GM12874 (cell line): ENCODE measurements at regions not wholly inside any gene's neighbourhood (a gene's known extent, or its start where the extent isn't known, plus 50 kb on each side); places are given as distances from the start of the nearest gene placed in this dataset.

ENCODE experiments used
- TF ChIP-seq, protein P1 (sequence below): IDR thresholded peaks from 2 replicates; pipeline ENCODE4 v1.5.1; 2011; ENCODE audit warnings: low read depth, mild to moderate bottlenecking, control low read depth, low read length, moderate library complexity; ENCODE audit not compliant: insufficient read depth

DNA sequence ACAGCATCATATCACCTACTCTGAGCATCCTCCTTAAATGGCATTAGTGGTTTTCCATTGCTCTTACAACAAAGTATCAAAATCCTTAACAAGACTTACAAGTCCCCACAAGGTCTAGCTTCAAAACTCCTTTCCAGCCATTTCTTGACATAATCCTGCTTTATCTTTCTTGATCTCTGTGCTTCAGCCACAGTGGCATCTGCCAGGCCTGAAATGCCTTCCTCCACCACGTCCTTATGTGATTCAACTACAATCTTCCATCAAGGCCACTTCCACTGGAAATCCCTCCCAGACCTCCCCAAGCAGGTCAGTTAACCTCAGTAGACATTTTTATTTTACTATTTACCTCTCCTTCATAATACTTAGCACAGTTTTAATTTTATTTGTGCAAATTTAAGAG lies 83.8 kb upstream of the CCDC150 start:
- TF ChIP-seq, protein P1, sequence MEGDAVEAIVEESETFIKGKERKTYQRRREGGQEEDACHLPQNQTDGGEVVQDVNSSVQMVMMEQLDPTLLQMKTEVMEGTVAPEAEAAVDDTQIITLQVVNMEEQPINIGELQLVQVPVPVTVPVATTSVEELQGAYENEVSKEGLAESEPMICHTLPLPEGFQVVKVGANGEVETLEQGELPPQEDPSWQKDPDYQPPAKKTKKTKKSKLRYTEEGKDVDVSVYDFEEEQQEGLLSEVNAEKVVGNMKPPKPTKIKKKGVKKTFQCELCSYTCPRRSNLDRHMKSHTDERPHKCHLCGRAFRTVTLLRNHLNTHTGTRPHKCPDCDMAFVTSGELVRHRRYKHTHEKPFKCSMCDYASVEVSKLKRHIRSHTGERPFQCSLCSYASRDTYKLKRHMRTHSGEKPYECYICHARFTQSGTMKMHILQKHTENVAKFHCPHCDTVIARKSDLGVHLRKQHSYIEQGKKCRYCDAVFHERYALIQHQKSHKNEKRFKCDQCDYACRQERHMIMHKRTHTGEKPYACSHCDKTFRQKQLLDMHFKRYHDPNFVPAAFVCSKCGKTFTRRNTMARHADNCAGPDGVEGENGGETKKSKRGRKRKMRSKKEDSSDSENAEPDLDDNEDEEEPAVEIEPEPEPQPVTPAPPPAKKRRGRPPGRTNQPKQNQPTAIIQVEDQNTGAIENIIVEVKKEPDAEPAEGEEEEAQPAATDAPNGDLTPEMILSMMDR: no peak

DNA sequence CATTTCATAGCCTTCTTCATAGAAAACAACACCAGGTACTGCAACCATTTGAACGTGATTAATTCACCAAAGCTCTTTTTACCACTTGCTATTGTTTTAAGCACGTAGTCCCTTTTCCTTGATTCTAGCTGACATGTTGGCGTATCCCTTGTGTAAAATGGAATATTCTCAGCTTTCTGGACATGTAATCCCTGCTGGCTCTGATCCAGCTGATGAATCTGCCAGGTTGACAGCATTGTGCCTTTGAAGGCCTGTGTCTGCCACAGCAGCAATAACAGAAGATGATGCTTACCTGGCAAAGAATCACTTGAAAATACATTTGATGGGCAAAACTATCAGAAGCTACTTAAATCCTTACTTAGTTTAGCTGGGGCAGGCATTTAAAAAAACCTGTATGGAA lies 81.0 kb upstream of the CCDC150 start:
- TF ChIP-seq, protein P1: no peak

DNA sequence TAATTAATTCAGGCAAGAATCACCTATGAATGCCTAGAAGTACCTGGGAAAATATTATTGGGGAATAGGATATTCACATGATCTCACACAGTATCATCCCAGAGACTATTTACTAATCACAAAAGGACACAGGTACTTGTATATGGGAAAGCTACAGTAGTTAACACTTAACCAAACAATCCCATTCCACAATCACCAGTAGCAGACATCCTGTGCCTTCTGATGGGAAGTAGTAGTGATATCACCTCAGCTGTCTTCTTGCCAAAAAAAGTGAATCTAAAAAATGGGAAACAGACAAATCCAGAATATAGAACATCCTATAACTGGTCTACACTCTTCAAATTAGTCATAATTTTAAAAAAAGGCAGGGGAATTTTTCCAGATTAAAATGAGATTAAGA lies 75.6 kb upstream of the CCDC150 start:
- TF ChIP-seq, protein P1: no peak

DNA sequence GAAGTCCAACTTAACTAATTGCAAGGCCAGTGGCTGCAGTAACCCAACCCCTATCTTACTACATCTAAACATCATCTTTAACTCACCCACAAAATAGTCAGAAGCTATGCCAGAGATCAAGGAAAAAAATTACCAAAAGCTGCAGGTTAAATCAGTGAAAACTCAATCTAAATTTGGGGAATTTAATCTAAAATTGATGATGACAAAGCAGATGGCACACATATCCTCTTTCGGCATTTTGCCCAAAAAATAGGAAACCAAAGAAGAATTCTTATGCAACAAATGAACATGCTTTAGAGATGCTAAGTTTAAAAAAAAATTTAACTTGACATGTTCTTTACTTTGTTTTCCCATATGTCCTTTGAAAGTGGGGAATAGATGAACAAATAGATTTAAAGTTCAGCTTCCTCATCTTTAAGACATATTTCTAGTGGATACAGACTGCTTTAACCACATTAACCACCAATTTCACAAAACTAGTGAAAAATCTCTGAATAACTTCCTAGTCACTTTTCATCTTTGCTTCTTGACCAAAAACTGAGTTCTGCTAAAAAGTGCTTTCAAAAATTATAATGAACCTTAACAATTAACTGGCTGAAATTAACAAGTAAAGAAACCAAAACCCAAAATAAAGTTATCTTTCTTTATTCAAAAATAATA lies 74.3 kb upstream of the CCDC150 start:
- TF ChIP-seq, protein P1: no peak

DNA sequence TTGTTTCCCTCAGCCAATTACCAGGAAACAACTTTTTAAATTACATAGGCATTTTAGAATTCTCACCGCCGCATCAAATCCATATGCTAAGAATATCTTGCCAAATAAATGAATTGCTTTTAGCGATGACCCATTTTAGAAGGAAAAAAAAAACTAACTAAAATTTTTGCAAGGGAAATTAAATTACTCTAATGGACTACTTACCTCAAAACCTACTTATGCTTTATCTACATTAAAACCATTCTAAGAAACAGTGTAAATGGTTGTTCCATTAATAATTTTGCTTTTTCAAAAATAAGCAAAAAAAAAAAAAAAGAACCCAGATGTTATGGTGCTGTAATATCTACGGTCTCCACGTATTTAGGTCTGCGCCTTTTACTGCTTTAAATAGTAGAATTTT lies 73.5 kb upstream of the CCDC150 start:
- TF ChIP-seq, protein P1: no peak

DNA sequence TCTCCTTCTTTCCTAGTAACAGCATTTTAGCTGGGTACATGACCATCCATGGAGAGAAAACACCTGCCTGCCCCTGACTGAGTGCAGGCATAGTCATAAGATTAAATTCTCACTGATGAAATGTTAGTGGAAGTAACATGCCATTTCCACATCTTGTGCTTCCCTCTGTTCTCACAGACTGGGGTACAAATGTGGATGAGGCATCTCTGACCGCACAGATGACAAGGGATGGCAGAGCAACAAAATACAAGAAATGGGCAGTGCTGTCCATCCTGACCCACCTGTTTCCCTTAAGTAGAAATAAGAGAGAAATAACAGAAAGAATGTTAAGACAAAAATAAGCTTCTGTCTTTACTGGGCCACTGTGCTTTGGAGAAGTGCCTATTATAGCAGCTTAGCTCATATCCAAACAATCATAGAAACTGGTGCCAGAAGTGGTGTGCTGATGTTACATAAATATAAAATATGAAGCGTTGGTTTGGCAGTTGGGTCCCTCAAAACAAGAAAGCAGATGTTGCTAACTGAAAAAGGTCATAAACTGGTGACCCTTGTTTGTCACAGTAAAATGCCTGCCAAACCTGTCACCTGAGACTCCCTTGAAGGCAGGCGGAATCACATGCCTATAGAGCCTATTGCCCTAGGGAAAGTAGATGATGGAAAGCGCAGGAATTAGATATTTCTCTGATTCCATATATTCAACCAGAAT lies 72.4 kb upstream of the CCDC150 start:
- TF ChIP-seq, protein P1: no peak

DNA sequence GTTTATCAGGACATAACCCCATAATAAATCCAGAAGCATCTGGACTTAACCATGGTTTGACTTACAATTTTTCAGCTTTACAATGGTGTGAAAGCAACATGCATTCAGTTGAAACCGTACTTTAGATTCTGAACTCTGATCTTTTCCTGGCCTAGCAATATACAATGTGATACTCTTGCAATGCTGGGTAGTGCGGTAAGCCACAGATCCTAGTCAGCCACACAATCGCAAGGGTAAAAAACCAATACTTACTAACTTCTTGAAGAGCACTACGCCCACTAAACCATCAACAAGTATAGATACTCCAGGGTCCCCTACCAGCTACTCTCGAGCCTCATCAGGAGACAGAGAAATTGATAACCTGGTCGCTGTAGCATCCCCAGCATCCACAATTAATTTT lies 71.0 kb upstream of the CCDC150 start:
- TF ChIP-seq, protein P1: no peak
